ENCODE measurements at regions not wholly inside any gene's neighbourhood (a gene's known extent, or its start where the extent isn't known, plus 50 kb on each side); places are given as distances from the start of the nearest gene placed in this dataset.

DNA sequence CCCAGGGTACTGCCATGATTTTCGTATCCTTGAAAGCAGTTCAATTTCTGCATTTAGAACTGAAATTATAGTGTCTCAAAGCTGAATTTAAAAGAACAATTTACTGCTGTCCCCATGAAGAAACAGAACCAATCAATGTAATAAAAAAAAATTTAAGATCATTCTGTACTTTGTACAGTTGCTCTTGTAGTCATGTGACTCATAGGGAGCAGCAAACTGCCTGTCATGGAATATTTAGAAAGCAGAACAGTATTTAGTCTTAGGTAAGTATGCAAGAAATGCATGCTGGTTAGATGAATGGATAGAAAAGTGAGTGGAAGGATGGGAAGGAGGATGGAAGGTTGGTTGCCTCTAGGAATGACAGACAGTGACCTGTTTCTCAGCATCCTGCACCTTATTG is 450.9 kb downstream of the RAB38 start:
- TF ChIP-seq EZH2phosphoT487 (IDR thresholded peaks at IDR 0.05; ENCODE audit: unreplicated experiment) (no peak), NANOG (IDR thresholded peaks at IDR 0.05; ENCODE audit: borderline replicate concordance) (no peak), EZH2 (IDR thresholded peaks at IDR 0.05; ENCODE audit: low read depth, unreplicated experiment) (no peak)
- TF ChIP-seq, protein P1, sequence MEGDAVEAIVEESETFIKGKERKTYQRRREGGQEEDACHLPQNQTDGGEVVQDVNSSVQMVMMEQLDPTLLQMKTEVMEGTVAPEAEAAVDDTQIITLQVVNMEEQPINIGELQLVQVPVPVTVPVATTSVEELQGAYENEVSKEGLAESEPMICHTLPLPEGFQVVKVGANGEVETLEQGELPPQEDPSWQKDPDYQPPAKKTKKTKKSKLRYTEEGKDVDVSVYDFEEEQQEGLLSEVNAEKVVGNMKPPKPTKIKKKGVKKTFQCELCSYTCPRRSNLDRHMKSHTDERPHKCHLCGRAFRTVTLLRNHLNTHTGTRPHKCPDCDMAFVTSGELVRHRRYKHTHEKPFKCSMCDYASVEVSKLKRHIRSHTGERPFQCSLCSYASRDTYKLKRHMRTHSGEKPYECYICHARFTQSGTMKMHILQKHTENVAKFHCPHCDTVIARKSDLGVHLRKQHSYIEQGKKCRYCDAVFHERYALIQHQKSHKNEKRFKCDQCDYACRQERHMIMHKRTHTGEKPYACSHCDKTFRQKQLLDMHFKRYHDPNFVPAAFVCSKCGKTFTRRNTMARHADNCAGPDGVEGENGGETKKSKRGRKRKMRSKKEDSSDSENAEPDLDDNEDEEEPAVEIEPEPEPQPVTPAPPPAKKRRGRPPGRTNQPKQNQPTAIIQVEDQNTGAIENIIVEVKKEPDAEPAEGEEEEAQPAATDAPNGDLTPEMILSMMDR (conservative IDR thresholded peaks at IDR 0.05; ENCODE audit: low read depth in 2 of 2) = no peak
- TF ChIP-seq, protein P2, sequence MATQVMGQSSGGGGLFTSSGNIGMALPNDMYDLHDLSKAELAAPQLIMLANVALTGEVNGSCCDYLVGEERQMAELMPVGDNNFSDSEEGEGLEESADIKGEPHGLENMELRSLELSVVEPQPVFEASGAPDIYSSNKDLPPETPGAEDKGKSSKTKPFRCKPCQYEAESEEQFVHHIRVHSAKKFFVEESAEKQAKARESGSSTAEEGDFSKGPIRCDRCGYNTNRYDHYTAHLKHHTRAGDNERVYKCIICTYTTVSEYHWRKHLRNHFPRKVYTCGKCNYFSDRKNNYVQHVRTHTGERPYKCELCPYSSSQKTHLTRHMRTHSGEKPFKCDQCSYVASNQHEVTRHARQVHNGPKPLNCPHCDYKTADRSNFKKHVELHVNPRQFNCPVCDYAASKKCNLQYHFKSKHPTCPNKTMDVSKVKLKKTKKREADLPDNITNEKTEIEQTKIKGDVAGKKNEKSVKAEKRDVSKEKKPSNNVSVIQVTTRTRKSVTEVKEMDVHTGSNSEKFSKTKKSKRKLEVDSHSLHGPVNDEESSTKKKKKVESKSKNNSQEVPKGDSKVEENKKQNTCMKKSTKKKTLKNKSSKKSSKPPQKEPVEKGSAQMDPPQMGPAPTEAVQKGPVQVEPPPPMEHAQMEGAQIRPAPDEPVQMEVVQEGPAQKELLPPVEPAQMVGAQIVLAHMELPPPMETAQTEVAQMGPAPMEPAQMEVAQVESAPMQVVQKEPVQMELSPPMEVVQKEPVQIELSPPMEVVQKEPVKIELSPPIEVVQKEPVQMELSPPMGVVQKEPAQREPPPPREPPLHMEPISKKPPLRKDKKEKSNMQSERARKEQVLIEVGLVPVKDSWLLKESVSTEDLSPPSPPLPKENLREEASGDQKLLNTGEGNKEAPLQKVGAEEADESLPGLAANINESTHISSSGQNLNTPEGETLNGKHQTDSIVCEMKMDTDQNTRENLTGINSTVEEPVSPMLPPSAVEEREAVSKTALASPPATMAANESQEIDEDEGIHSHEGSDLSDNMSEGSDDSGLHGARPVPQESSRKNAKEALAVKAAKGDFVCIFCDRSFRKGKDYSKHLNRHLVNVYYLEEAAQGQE (IDR thresholded peaks at IDR 0.05; ENCODE audit: unreplicated experiment) = no peak

Data from GM23338 (cell line).